Activated CD8-positive, alpha-beta memory T cell treated with anti-CD3 and anti-CD28 coated beads for 1 hour (primary cell): ENCODE measurements at regions not wholly inside any gene's neighbourhood (a gene's known extent, or its start where the extent isn't known, plus 50 kb on each side); places are given as distances from the start of the nearest gene placed in this dataset.

Experiments
- DNase-seq, 2 donors: peaks; one replicate each; pipeline ENCODE4 v3.0.0-alpha.2; 2020; ENCODE audit warnings: low read depth in 1 of 2; ENCODE audit errors: extremely low read depth in 1 of 2

GRCh38 chr1:20405051-20405754 is 80.8 kb downstream of the CAMK2N1 start:
- DNase-seq = no peak
